Cardiac muscle cell (in vitro differentiated cells and primary cell): ENCODE measurements at regions not wholly inside any gene's neighbourhood (a gene's known extent, or its start where the extent isn't known, plus 50 kb on each side); places are given as distances from the start of the nearest gene placed in this dataset.

Source experiments
- DNase-seq, 2 donors: peaks; one replicate each; pipeline versions ENCODE4 v3.0.0 to v3.0.0-alpha.2; 2010 to 2017; ENCODE audit warnings: low read depth in 1 of 2, low spot score in 1 of 2
- H3K27ac ChIP-seq: fragments of 200-600 bp; sonication (generic); 2 replicates; pipeline ENCODE4 v1.5.1; 2016
- H3K27me3 ChIP-seq: fragments of 200-600 bp; sonication (generic); 2 replicates; pipeline ENCODE4 v1.6.0; 2016; ENCODE audit warnings: control low read depth
- H3K36me3 ChIP-seq: fragments of 200-600 bp; sonication (generic); 2 replicates; pipeline ENCODE4 v1.5.1; 2016; ENCODE audit warnings: control low read depth
- H3K4me1 ChIP-seq: fragments of 200-600 bp; sonication (generic); 2 replicates; pipeline ENCODE4 v1.8.1; 2017; ENCODE audit warnings: low read depth, mild to moderate bottlenecking, mixed run types
- H3K4me3 ChIP-seq: fragments of 200-600 bp; sonication (generic); 2 replicates; pipeline ENCODE4 v1.5.1; 2016; ENCODE audit warnings: mild to moderate bottlenecking
- H3K9me3 ChIP-seq: fragments of 200-600 bp; sonication (generic); 2 replicates; pipeline ENCODE4 v1.5.1; 2017; ENCODE audit warnings: low read depth, mild to moderate bottlenecking, control low read depth
- TF ChIP-seq, protein P1 (sequence below): IDR thresholded peaks from 2 replicates; pipeline ENCODE4 v1.5.1; 2012; ENCODE audit warnings: low read depth, mild to moderate bottlenecking, low read length

DNA sequence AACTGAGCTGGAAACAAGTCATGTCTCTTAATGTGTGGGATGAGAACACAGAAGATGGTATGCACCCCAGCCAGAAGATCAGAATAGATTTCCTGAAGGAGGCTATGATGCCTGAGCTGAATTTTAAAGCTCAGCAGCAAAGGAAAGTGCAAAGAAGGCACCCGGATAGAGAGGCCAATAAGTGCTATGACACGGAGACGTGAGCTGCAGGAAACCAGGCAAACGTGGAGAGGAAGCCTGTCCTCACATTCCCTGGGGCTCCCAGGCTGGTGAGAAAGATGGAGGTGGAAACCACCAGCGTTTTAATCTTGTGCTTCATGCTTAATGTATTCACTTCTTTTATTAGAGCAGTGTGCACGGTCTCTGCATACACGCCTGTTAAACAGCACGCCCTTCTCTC, 302.1 kb downstream of the HAPSTR1 start:
- Histone ChIP-seq H3K4me1 (peaks cover under 1% of the 10 kb centered on the region), H3K4me3 (no peak overlapping the region), H3K36me3 (no peaks in the 10 kb centered on the region), H3K27ac (no peak overlapping the region), H3K27me3 (no peaks in the 10 kb centered on the region), H3K9me3 (no peaks in the 10 kb centered on the region)
- TF ChIP-seq, protein P1, sequence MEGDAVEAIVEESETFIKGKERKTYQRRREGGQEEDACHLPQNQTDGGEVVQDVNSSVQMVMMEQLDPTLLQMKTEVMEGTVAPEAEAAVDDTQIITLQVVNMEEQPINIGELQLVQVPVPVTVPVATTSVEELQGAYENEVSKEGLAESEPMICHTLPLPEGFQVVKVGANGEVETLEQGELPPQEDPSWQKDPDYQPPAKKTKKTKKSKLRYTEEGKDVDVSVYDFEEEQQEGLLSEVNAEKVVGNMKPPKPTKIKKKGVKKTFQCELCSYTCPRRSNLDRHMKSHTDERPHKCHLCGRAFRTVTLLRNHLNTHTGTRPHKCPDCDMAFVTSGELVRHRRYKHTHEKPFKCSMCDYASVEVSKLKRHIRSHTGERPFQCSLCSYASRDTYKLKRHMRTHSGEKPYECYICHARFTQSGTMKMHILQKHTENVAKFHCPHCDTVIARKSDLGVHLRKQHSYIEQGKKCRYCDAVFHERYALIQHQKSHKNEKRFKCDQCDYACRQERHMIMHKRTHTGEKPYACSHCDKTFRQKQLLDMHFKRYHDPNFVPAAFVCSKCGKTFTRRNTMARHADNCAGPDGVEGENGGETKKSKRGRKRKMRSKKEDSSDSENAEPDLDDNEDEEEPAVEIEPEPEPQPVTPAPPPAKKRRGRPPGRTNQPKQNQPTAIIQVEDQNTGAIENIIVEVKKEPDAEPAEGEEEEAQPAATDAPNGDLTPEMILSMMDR: no peak
- no peak for DNase-seq

DNA sequence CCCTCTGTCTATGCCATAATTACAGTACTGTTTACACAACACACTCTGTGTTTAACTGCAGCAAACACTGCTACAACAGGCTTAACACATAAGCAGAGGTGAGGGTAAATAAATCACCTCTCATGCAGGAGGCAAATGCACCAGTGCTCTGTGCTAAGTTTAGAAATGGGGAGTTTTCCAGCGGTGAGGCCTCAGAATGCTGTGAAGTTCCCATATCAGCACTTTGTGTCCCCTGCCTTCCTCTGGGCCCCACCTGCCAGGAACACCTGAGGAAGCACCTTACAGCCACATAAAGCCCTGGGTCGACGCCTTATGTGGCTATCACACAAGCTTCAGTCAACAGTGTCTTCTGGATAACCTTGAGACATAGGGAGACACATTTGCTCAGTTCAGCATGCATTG, 304.5 kb downstream of the HAPSTR1 start:
- H3K36me3 ChIP-seq: no peaks in the 10 kb centered on the region
- peaks cover 9% of the 10 kb centered on the region for H3K4me1 ChIP-seq
- no peak overlapping the region for H3K4me3 ChIP-seq
- H3K9me3 ChIP-seq: no peaks in the 10 kb centered on the region
- DNase-seq: no peak
- TF ChIP-seq, protein P1: no peak
- H3K27ac ChIP-seq: no peak overlapping the region
- no peaks in the 10 kb centered on the region for H3K27me3 ChIP-seq

DNA sequence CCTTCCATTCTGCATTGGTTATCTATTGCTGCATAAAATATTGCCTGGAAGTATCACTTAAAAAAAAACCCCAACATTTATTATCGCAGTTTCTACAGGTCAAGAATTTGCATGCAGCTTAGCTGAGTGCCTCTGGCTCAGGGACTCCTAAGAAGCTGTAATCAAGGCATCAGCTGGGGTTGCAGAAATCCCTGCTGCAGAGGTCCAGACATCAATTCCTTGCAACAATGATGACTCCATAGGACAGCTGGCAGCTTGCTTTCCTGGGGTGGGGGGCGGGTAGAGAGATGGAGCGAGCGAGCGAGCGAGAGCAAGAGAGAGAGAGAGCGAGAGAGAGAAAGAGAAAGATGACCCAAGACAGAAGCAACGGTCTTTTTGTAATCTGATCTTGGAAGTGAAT, 308.1 kb downstream of the HAPSTR1 start:
- TF ChIP-seq, protein P1: no peak
- H3K4me3 ChIP-seq: no peak overlapping the region
- no peaks in the 10 kb centered on the region for H3K9me3 ChIP-seq
- no peaks in the 10 kb centered on the region for H3K36me3 ChIP-seq
- H3K27me3 ChIP-seq: no peaks in the 10 kb centered on the region
- H3K27ac ChIP-seq: no peak overlapping the region
- DNase-seq: no peak
- H3K4me1 ChIP-seq: peaks cover 9% of the 10 kb centered on the region

DNA sequence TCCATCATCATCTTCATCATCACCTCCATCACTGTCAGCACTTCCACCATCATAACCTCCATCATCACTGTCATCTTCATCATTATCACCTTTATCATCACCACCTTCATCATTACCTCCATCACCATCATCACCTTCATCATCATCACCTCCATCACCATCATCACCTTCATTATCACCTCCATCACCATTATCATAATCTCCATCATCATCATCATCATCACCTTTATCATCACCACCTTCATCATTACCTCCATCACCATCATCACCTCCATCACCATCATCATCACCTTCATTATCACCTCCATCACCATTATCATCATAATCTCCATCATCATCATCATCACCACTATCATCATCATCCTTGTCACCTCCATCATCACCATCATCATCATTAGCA, 309.7 kb downstream of the HAPSTR1 start:
- no peak overlapping the region for H3K27ac ChIP-seq
- no peaks in the 10 kb centered on the region for H3K36me3 ChIP-seq
- no peak overlapping the region for H3K4me3 ChIP-seq
- H3K4me1 ChIP-seq: peaks cover 9% of the 10 kb centered on the region
- no peak for DNase-seq
- TF ChIP-seq, protein P1: no peak
- H3K27me3 ChIP-seq: no peaks in the 10 kb centered on the region
- H3K9me3 ChIP-seq: no peaks in the 10 kb centered on the region

DNA sequence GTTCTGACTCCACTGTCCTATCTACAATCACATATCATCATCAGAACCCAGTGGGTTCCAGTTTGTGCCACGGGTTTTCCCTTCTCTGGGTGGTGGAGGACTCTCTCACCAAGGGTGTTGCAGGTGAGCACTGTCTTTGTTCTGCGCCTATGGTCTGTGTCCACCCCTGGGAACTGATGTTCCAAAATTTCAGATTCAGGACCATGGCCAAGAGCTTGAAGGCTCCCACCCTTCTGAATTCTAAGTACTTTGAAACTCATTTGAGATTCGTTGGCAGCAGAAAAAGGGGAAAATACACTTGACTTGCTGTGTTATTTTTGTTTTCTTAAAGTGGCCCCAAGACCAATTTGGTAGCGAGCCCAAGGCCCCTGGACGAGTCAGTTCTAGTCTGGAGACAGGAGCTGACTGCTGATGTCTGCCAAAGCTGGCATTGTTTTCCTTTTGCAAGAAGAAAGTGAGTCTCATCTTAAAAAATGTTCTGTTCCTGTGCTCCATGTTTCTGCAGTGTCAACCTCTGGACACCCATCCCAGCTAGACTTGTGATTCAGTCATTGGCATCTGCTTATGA, 310.9 kb downstream of the HAPSTR1 start:
- DNase-seq: peak in 1 of 2 donors; percentile 26
- H3K27ac ChIP-seq: no peak overlapping the region
- H3K36me3 ChIP-seq: no peaks in the 10 kb centered on the region
- H3K27me3 ChIP-seq: no peaks in the 10 kb centered on the region
- H3K4me1 ChIP-seq: peaks cover 9% of the 10 kb centered on the region
- H3K9me3 ChIP-seq: no peaks in the 10 kb centered on the region
- TF ChIP-seq, protein P1: no peak
- no peak overlapping the region for H3K4me3 ChIP-seq

DNA sequence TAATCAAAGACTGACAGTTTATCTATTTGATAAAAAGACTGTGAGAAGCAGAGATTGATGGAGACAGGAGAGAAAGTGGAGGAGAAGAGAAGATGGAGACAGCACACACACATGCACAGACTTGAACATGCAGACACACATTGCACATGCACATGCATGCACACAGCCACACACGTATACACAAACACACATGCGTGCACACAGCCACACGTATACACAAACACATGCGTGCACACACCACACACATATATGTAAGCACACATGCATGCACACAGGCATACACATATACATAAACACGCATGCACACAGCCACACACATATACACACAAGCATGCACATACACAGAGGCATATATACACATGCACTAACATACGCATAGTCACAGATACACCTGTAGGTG, 313.4 kb downstream of the HAPSTR1 start:
- H3K4me3 ChIP-seq: no peak overlapping the region
- H3K9me3 ChIP-seq: no peaks in the 10 kb centered on the region
- H3K27me3 ChIP-seq: no peaks in the 10 kb centered on the region
- no peaks in the 10 kb centered on the region for H3K4me1 ChIP-seq
- TF ChIP-seq, protein P1: no peak
- no peaks in the 10 kb centered on the region for H3K36me3 ChIP-seq
- H3K27ac ChIP-seq: no peak overlapping the region
- no peak for DNase-seq
